ENCODE measurements at regions not wholly inside any gene's neighbourhood (a gene's known extent, or its start where the extent isn't known, plus 50 kb on each side); places are given as distances from the start of the nearest gene placed in this dataset.
"Not testable (repeated sequence)": the region's sequence is repeated elsewhere in the genome, so short reads cannot be mapped to it uniquely, and the experiment has no call there.

DNA sequence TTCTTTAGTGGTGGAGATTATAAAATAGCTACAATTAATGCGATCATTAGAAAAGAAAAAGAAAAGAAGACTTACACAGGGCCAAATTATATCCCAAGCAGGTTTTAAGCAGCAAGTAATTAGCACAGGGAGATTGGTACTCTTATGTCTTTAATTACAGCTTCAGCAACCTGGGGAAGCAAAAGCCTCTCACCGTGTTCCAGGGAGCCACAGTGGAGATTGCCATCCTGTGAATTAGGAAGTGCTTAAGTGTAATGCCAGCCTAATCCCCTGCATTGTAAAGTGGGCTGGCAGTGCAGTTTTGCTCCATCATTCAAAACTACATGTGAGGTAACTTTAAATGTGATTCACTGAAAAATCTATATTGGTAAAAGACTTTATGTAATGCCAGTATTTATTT lies 533.5 kb upstream of the COBL start:
- Histone ChIP-seq H3K27me3 (replicated peaks) (no peaks in the 10 kb centered on the region), H3K9me3 (replicated peaks) (peaks cover 10% of the 10 kb centered on the region; the same call in 1 of the 2 replicates), H3K4me3 (no peak overlapping the region), H3K27ac (no peak overlapping the region), H3K4me1 (replicated peaks) (no peaks in the 10 kb centered on the region), H3K36me3 (no peaks in the 10 kb centered on the region)
- DNase-seq (ENCODE audit: low read depth in 1 of 2, low spot score in 2 of 2): no peak

DNA sequence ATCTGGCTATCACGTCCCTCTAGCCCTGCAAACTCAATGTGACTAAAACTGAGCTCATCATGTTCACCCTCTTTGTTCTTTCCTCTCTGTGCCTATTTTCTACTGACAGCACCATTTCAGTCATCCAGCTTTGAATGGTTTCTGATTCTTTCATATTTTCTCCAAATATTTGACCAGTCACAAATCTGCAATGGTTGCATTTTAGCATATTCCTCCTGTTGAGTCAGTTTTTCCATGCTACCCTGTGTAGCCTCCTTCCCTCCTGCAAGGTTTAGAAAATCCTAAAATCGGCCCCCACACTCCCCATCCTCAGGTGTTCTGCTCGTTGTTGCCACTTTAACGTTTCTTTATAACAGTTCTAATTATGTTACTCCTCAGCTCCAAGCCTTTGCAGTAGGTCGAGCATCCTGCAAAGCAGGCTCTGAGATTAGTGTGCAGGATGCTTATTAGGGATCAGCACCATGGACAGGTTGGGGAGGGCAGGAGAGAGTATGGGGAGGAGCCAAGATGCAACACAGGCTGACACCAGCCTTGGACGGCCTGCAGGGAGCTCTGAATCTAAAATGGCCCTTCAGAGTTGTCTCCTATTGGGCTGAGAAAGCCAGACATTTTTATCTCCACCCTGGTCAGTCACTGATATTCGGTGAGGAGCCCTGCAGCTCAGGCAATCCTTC lies 531.0 kb upstream of the COBL start:
- peaks cover 6% of the 10 kb centered on the region; the same call in 1 of the 2 replicates for H3K9me3 ChIP-seq (replicated peaks)
- H3K4me1 ChIP-seq (replicated peaks): no peaks in the 10 kb centered on the region
- no peaks in the 10 kb centered on the region for H3K36me3 ChIP-seq
- H3K27ac ChIP-seq: no peak overlapping the region
- no peak for DNase-seq (ENCODE audit: low read depth in 1 of 2, low spot score in 2 of 2)
- no peak overlapping the region for H3K4me3 ChIP-seq
- no peaks in the 10 kb centered on the region for H3K27me3 ChIP-seq (replicated peaks)

DNA sequence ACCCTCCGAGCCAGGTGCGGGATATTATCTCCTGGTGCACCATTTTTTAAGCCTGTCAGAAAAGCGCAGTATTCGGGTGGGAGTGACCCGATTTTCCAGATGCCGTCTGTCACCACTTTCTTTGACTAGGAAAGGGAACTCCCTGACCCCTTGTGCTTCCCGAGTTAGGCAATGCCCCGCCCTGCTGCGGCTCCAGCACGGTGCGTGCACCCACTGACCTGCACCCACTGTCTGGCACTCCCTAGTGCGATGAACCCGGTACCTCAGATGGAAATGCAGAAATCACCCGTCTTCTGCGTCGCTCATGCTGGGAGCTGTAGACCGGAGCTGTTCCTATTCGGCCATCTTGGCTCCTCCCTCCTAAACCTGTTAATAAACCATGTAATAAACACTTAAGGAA lies 522.5 kb upstream of the COBL start:
- not testable (repeated sequence) for H3K4me1 ChIP-seq (replicated peaks); H3K27me3 ChIP-seq (replicated peaks); H3K27ac ChIP-seq; H3K36me3 ChIP-seq; H3K4me3 ChIP-seq; H3K9me3 ChIP-seq (replicated peaks); DNase-seq (ENCODE audit: low read depth in 1 of 2, low spot score in 2 of 2)

DNA sequence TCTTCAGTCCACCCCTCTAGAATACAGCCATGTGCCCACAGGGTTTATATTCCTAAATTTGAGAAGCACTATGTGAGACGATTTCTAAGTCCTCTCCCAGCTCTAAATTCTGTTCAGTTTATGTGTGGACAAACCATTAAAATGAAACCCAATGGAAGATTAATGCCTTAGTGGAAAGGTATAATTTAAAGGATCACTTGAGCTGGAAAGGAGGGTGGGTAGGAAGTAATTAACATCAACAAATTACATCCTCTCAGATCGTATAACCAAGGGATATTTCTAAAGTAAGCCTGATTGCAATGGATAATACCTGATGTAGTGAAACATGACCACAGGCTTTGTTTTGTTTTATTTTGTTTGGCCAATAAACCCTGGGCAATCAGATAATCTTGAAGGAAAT lies 511.0 kb upstream of the COBL start:
- DNase-seq (ENCODE audit: low read depth in 1 of 2, low spot score in 2 of 2): no peak

DNA sequence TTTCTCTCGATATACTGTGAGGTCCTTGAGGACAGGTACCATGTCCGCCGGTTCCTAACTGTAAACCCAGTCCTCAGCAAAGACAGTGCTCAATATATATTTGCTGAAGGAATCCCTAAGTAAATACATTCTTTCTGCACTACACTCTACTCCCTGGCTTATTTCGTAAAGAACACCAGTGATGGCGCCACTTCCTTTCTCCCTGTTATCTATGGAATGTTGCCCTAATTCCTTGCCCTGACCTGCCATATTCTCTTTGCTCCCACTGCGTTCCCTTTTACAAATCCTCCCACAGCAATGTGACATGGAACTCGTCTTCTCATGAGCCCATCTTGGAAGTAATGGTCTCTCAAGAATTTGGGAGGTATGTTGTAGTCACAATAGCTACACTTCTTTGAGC lies 507.4 kb upstream of the COBL start:
- H3K27me3 ChIP-seq (replicated peaks): no peaks in the 10 kb centered on the region
- no peaks in the 10 kb centered on the region for H3K4me1 ChIP-seq (replicated peaks)
- H3K27ac ChIP-seq: no peak overlapping the region
- H3K9me3 ChIP-seq (replicated peaks): no peaks in the 10 kb centered on the region; the same call in 1 of the 2 replicates
- DNase-seq (ENCODE audit: low read depth in 1 of 2, low spot score in 2 of 2): no peak
- H3K36me3 ChIP-seq: no peaks in the 10 kb centered on the region
- no peak overlapping the region for H3K4me3 ChIP-seq

More for the DNA sequence above, 511.0 kb upstream of the COBL start:
- no peak overlapping the region for H3K4me3 ChIP-seq
- H3K36me3 ChIP-seq: no peaks in the 10 kb centered on the region
- H3K27ac ChIP-seq: no peak overlapping the region
- no peaks in the 10 kb centered on the region for H3K4me1 ChIP-seq (replicated peaks)
- no peaks in the 10 kb centered on the region for H3K27me3 ChIP-seq (replicated peaks)
- H3K9me3 ChIP-seq (replicated peaks): no peaks in the 10 kb centered on the region; the same call in 1 of the 2 replicates

DNA sequence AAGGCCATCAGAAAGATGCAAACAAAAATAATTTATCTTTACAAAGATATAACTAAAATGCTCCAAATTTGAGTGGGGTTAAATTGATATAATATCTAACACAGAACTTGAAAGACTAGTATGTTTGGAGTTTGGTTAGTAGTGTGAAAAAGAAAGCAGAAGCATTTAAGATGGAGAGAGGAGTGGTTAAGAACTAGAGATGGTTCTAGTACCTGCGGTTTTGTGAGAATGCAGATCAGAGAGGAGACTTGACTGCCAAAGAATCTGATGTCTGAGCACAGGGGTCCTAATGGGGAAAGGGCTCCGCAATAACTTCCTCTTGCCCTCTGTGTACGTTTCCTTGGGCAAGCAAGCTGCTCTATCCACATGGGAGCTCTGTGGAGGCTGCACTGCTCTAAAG lies 506.8 kb upstream of the COBL start:
- no peak overlapping the region for H3K4me3 ChIP-seq
- H3K36me3 ChIP-seq: no peaks in the 10 kb centered on the region
- H3K9me3 ChIP-seq (replicated peaks): no peaks in the 10 kb centered on the region; the same call in 1 of the 2 replicates
- H3K27ac ChIP-seq: no peak overlapping the region
- H3K4me1 ChIP-seq (replicated peaks): no peaks in the 10 kb centered on the region
- no peaks in the 10 kb centered on the region for H3K27me3 ChIP-seq (replicated peaks)
- no peak for DNase-seq (ENCODE audit: low read depth in 1 of 2, low spot score in 2 of 2)

DNA sequence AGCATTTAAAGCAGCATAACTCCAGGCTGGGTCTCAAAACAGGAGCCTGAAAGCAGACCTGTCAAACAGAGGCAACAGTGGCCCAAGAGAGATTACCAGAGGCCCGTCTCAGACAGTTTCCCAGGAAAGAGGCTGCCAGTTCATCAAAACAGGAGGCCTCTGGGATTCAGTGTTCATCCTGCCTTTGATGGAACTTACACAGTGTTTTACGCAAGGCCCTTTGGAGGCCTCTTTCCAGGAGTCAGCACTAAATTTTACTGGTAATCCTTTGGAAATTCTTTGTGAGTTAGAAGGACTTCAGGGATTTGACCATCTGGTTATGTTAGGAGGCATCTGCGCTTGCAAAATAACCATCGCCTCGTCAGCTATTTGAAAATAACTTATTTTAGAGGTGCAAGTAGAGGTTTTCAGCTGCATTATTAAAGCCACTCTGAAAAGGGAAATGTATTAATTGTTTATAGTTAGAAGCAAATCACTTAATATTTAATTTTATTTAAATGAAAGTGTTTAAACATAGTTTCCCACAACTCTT lies 501.2 kb upstream of the COBL start:
- Histone ChIP-seq H3K27me3 (replicated peaks) (no peaks in the 10 kb centered on the region), H3K9me3 (replicated peaks) (no peaks in the 10 kb centered on the region), H3K27ac (no peak overlapping the region), H3K4me1 (replicated peaks) (no peaks in the 10 kb centered on the region), H3K36me3 (no peaks in the 10 kb centered on the region), H3K4me3 (no peak overlapping the region)
- DNase-seq (ENCODE audit: low read depth in 1 of 2, low spot score in 2 of 2): no peak

DNA sequence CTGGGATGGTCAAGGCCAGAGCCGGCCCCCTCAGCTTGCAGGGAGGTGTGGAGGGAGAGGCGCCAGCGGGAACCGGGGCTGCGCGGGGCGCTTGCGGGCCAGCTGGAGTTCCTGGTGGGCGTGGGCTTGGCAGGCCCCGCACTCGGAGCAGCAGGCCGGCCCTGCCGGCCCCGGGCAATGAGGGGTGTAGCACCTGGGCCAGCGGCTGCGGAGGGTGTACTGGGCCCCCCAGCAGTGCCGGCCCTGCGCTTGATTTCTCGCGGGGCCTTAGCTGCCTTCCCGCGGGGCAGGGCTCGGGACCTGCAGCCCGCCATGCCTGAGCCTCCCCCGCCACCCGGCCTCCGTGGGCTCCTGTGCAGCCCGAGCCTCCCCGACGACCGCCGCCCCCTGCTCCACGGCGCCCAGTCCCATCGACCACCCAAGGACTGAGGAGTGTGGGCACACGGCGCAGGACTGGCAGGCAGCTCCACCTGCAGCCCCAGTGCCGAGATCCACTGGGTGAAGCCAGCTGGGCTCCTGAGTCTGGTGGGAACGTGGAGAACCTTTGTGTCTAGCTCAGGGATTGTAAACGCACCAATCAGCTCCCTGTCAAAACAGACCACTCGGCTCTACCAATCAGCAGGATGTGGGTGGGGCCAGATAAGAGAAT lies 489.3 kb upstream of the COBL start:
- H3K27ac ChIP-seq; H3K4me1 ChIP-seq (replicated peaks); H3K27me3 ChIP-seq (replicated peaks); H3K9me3 ChIP-seq (replicated peaks); H3K4me3 ChIP-seq; DNase-seq (ENCODE audit: low read depth in 1 of 2, low spot score in 2 of 2); H3K36me3 ChIP-seq: not testable (repeated sequence)

DNA sequence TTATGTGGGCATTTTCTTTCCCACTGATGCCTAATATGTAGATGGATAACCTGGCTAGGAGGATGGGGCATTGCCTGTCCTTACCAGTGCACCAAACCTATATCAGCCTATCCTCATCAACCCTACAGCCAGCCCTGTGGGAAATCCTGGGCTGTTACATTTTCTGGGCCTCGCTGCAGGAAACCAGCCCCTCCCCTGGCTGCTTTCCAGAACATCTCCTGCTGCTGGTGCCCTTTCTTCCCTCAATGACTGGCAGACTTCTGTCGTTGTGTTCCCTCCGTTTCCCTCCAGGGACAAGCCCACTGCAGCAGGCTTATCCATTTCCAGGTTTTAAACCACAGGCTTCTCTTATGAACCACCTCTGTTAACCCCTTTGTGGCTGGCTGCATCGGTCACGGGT lies 486.1 kb upstream of the COBL start:
- Histone ChIP-seq H3K4me3 (no peak overlapping the region), H3K9me3 (replicated peaks) (no peaks in the 10 kb centered on the region; the same call in none of the 2 replicates), H3K27me3 (replicated peaks) (no peaks in the 10 kb centered on the region), H3K4me1 (replicated peaks) (no peaks in the 10 kb centered on the region), H3K36me3 (no peaks in the 10 kb centered on the region), H3K27ac (no peak overlapping the region)
- DNase-seq (ENCODE audit: low read depth in 1 of 2, low spot score in 2 of 2): no peak

DNA sequence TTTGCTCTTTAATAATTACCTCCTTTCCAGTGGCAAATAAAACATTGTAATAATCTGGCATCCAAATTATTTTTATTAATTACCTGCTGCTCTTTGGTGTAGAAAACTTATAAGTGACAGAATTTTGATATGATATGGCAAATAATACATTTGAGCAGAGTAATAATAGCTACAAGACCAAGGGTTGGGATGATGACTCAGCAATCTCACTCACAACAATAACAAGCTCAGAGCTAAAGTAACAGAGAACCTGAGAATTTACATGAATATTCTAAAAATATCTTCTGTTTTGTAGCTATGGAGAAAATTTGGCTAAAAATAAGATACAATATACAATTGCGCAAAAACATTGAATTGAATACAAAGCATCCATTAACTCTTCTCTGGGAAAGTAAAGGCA lies 480.8 kb upstream of the COBL start:
- DNase-seq (ENCODE audit: low read depth in 1 of 2, low spot score in 2 of 2): no peak
- H3K4me3 ChIP-seq: no peak overlapping the region
- H3K9me3 ChIP-seq (replicated peaks): no peaks in the 10 kb centered on the region; the same call in 1 of the 2 replicates
- H3K27me3 ChIP-seq (replicated peaks): no peaks in the 10 kb centered on the region
- H3K36me3 ChIP-seq: no peaks in the 10 kb centered on the region
- H3K27ac ChIP-seq: no peak overlapping the region
- no peaks in the 10 kb centered on the region for H3K4me1 ChIP-seq (replicated peaks)

DNA sequence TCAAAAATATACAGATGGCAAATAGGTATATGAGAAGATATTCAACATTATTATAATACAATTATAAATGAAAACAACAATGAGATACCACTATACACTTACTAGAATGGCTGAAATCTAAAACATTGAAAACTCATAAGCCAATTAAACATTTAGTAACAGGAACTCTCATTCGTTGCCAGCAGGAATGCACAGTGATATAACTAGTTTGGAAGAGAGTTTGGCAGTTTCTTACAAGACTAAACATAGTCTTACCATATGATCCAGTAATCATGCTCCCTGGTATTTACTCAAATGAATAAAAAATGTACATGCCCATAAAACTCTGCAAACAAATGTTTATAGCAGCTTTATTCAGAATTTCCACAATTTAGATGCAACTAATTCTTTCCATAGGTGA lies 476.2 kb upstream of the COBL start:
- no peaks in the 10 kb centered on the region for H3K36me3 ChIP-seq
- no peaks in the 10 kb centered on the region for H3K9me3 ChIP-seq (replicated peaks)
- DNase-seq (ENCODE audit: low read depth in 1 of 2, low spot score in 2 of 2): no peak
- H3K27me3 ChIP-seq (replicated peaks): no peaks in the 10 kb centered on the region
- H3K4me1 ChIP-seq (replicated peaks): no peaks in the 10 kb centered on the region
- H3K4me3 ChIP-seq: no peak overlapping the region
- no peak overlapping the region for H3K27ac ChIP-seq

DNA sequence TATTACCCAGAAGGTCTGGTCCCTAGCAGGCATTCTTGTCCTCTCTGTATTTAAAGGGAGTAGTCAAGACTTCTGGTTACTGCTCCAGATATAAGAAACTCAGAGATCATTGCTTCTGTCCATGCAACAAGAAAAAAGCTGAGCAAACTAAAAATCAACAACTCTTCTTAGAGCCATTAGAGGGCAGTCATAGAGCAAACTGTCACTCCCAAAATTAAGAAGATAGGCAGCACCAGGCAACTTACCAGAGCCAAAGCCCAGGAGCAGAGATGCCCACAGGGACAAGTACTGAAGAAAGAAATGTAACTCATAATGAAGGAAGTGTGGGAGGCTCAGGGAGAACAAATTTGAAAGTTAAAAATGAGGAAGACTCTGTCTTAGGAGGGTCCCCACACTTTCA lies 472.9 kb upstream of the COBL start:
- DNase-seq (ENCODE audit: low read depth in 1 of 2, low spot score in 2 of 2): no peak
- Histone ChIP-seq H3K27ac (no peak overlapping the region), H3K9me3 (replicated peaks) (no peaks in the 10 kb centered on the region), H3K4me1 (replicated peaks) (no peaks in the 10 kb centered on the region), H3K4me3 (no peak overlapping the region), H3K36me3 (no peaks in the 10 kb centered on the region), H3K27me3 (replicated peaks) (no peaks in the 10 kb centered on the region)

DNA sequence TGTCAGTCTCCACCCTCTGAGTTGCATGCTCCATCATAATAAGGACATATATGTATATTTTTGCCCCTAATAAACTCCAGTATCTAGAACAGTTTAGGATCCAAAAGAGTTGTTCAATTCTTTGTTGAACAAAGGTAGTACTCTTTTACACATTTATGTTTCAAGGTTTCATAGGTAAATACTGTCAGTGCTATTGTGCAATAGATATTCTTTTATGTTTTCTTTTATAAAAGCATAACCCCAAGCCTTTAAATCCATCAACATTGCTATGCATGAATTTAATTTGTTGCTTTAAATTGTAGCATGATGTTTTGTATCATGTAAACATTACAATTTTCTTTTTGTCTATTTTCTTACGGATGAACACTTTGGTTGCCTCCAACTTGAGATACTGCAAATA lies 469.7 kb upstream of the COBL start:
- no peaks in the 10 kb centered on the region for H3K36me3 ChIP-seq
- no peaks in the 10 kb centered on the region for H3K4me1 ChIP-seq (replicated peaks)
- H3K4me3 ChIP-seq: no peak overlapping the region
- no peak overlapping the region for H3K27ac ChIP-seq
- no peak for DNase-seq (ENCODE audit: low read depth in 1 of 2, low spot score in 2 of 2)
- no peaks in the 10 kb centered on the region for H3K27me3 ChIP-seq (replicated peaks)
- no peaks in the 10 kb centered on the region; the same call in 1 of the 2 replicates for H3K9me3 ChIP-seq (replicated peaks)

DNA sequence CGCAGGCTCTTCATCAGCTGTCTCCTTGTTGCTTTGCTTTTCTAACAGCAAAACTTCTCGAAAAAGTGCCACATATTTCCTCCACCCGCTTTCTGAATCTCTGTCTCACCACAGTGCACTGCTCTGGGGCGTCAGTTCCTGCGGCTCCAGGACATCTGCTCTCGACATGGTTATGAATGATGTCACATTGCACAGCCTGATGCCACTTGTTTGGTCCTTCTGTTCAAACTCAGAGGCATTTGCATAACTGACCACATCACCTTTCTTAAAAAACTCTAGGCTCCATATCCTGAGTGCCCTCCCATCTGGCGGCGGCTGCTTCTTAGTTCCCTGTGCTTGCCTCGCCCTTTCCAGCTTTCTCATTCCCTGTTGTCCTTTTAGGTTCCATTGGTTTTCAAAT lies 469.3 kb upstream of the COBL start:
- no peak overlapping the region for H3K27ac ChIP-seq
- no peaks in the 10 kb centered on the region for H3K36me3 ChIP-seq
- no peaks in the 10 kb centered on the region for H3K27me3 ChIP-seq (replicated peaks)
- DNase-seq (ENCODE audit: low read depth in 1 of 2, low spot score in 2 of 2): no peak
- H3K9me3 ChIP-seq (replicated peaks): no peaks in the 10 kb centered on the region; the same call in 1 of the 2 replicates
- no peaks in the 10 kb centered on the region for H3K4me1 ChIP-seq (replicated peaks)
- no peak overlapping the region for H3K4me3 ChIP-seq

All from SJSA1 (cell line).